Natural killer cell (primary cell): ENCODE measurements at regions not wholly inside any gene's neighbourhood (a gene's known extent, or its start where the extent isn't known, plus 50 kb on each side); places are given as distances from the start of the nearest gene placed in this dataset.

Experiments
- ATAC-seq, 3 donors: fragments of 150-1000 bp in 2 of 3; fragments of 200-7000 bp in 1 of 3; cut with Tn5 transposase; 1 replicate in 1 of 3; 2 replicates in 2 of 3; pipeline ENCODE4 v1.10.0; 2021; ENCODE audit warnings: mild to moderate bottlenecking in 2 of 3, moderate library complexity in 2 of 3
- DNase-seq, 2 donors: peaks; one replicate each; pipeline versions ENCODE4 v3.0.0 to v3.0.0-alpha.2; 2013 to 2021; ENCODE audit warnings: mixed read lengths in 1 of 2
- H3K27ac ChIP-seq: one replicate; pipeline ENCODE4 v1.5.1; 2013; ENCODE audit warnings: mild to moderate bottlenecking, low read length
- H3K27me3 ChIP-seq: one replicate; pipeline ENCODE4 v1.6.1; 2013; ENCODE audit warnings: low read length; ENCODE audit not compliant: control insufficient read depth, insufficient read depth
- H3K36me3 ChIP-seq: one replicate; pipeline ENCODE4 v1.6.1; 2013; ENCODE audit warnings: low read length; ENCODE audit not compliant: control insufficient read depth, insufficient read depth
- H3K4me1 ChIP-seq: one replicate; pipeline ENCODE4 v1.6.1; 2013; ENCODE audit warnings: low read length; ENCODE audit not compliant: control insufficient read depth, insufficient read depth
- H3K4me3 ChIP-seq: one replicate; pipeline ENCODE4 v1.5.1; 2013; ENCODE audit warnings: low read length
- H3K9me3 ChIP-seq: one replicate; pipeline ENCODE4 v1.6.1; 2013; ENCODE audit warnings: low read length; ENCODE audit not compliant: control insufficient read depth, insufficient read depth
- H3K27ac Mint-ChIP-seq, 2 donors: one replicate each; pipeline ENCODE4 v1.8.0; 2022; ENCODE audit warnings: mild to moderate bottlenecking in 2 of 2, mixed read lengths in 2 of 2, moderate library complexity in 1 of 2
- H3K27me3 Mint-ChIP-seq, 2 donors: one replicate each; pipeline ENCODE4 v1.8.0; 2022; ENCODE audit warnings: low read depth in 2 of 2, mixed read lengths in 2 of 2
- H3K36me3 Mint-ChIP-seq: one replicate; pipeline ENCODE4 v1.8.0; 2022; ENCODE audit warnings: mixed read lengths
- H3K4me1 Mint-ChIP-seq, 2 donors: one replicate each; pipeline ENCODE4 v1.8.0; 2022; ENCODE audit warnings: mixed read lengths in 2 of 2
- H3K4me3 Mint-ChIP-seq: one replicate; pipeline ENCODE4 v1.8.0; 2022; ENCODE audit warnings: mild to moderate bottlenecking, moderate library complexity, mixed read lengths
- H3K9me3 Mint-ChIP-seq, 2 donors: one replicate each; pipeline ENCODE4 v1.8.0; 2022; ENCODE audit warnings: mixed read lengths in 2 of 2
- CTCF ChIP-seq: fragments of 200-600 bp; IDR thresholded peaks from one replicate; pipeline ENCODE4 v1.8.0; 2022; ENCODE audit warnings: antibody characterized with exemption
- WGBS: methylation state at CpG from one replicate; pipeline ENCODE4 v1.1.7; 2013; ENCODE audit warnings: missing lambda C conversion rate; ENCODE audit not compliant: insufficient coverage; 5-methylcytosine and 5-hydroxymethylcytosine counted together
- intact Hi-C: fragments of 100-400 bp; cut with micrococcal nuclease; formaldehyde crosslinking; loops from one replicate; pipeline ENCODE4 v1.14.2; 2022

GRCh38 chr4:138051157-138051556, 191.0 kb downstream of the SLC7A11 start:
- Histone ChIP-seq H3K4me3 (no peak overlapping the region), H3K27ac (no peak overlapping the region), H3K4me1 (no peaks in the 10 kb centered on the region), H3K9me3 (no peaks in the 10 kb centered on the region), H3K27me3 (no peaks in the 10 kb centered on the region), H3K36me3 (no peaks in the 10 kb centered on the region)
- DNase-seq (no peak), ATAC-seq (no peak)
- H3K9me3 Mint-ChIP-seq = no peaks in the 10 kb centered on the region
- TF ChIP-seq CTCF = no peak
- H3K4me3 Mint-ChIP-seq = no peak overlapping the region
- H3K36me3 Mint-ChIP-seq = no peaks in the 10 kb centered on the region
- 50% methylated on average over 2 of the region's 3 CpGs for WGBS
- no peak overlapping the region for H3K27ac Mint-ChIP-seq
- intact Hi-C loops = no loop called here
- no peaks in the 10 kb centered on the region for H3K27me3 Mint-ChIP-seq
- H3K4me1 Mint-ChIP-seq = no peaks in the 10 kb centered on the region

DNA sequence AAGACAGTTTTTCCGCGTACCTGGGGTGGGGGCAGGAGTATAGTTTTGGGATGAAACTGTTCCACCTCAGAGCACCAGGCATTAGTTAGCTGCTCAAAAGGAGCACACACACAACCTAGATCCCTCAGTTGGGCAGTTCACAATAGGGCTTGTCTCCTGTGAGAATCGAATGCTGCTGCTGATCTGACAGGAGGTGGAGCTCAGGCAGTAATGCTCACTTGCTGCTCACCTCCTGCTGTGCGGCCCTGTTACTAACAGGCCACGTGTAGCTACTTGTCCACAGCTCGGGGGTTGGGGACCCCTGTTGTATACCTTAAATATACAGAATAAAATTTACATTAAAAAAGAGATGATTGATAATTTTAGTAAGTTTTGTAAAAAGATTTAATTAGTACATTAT, 191.5 kb downstream of the SLC7A11 start:
- no peak for TF ChIP-seq CTCF
- H3K36me3 ChIP-seq = no peaks in the 10 kb centered on the region
- no peaks in the 10 kb centered on the region for H3K4me1 Mint-ChIP-seq

GRCh38 chr4:138049355-138049754, 192.8 kb downstream of the SLC7A11 start:
- Mint-ChIP-seq H3K27me3 (no peaks in the 10 kb centered on the region), H3K9me3 (peaks cover 0 to 3% of the 10 kb centered on the region in 2 donors), H3K4me3 (no peak overlapping the region), H3K4me1 (no peaks in the 10 kb centered on the region), H3K36me3 (no peaks in the 10 kb centered on the region), H3K27ac (no peak overlapping the region)
- ATAC-seq (no peak), DNase-seq (no peak)
- H3K9me3 ChIP-seq = no peaks in the 10 kb centered on the region
- H3K36me3 ChIP-seq = no peaks in the 10 kb centered on the region
- H3K4me1 ChIP-seq = no peaks in the 10 kb centered on the region
- H3K27ac ChIP-seq = no peak overlapping the region
- intact Hi-C loops = no loop called here
- TF ChIP-seq CTCF = no peak
- 94% methylated on average over 4 of the region's 5 CpGs for WGBS
- H3K4me3 ChIP-seq = no peak overlapping the region
- H3K27me3 ChIP-seq = no peaks in the 10 kb centered on the region

More for the DNA sequence above, 191.5 kb downstream of the SLC7A11 start:
- Histone ChIP-seq H3K27ac (no peak overlapping the region), H3K27me3 (no peaks in the 10 kb centered on the region), H3K9me3 (no peaks in the 10 kb centered on the region), H3K4me3 (no peak overlapping the region), H3K4me1 (no peaks in the 10 kb centered on the region)
- ATAC-seq = no peak
- Mint-ChIP-seq H3K36me3 (no peaks in the 10 kb centered on the region), H3K27me3 (no peaks in the 10 kb centered on the region), H3K4me3 (no peak overlapping the region), H3K27ac (no peak overlapping the region), H3K9me3 (no peaks in the 10 kb centered on the region)
- no peak for DNase-seq
- WGBS = 84% methylated on average over 5 of the region's 6 CpGs
- intact Hi-C loops = no loop called here

DNA sequence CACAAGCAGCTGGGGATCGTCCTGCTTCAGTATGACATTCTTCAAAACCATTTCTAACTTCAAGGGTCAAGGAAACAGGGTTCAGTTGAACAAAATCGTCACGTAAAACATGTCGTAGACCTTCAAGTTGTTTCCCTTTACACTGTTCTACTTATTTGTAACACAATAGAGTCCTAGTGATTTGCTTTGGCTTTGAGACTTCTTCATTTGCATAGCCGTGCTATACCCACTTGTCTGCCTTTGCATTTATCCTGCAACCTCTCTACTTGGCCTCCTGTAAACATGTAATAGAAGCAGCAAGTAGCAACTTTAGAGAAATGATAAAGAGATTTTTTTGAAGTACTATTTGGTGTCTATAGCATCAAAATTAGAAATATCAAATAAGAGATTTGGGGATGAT, 194.9 kb downstream of the SLC7A11 start:
- Mint-ChIP-seq H3K9me3 (peaks cover 0 to 3% of the 10 kb centered on the region in 2 donors), H3K27ac (no peak overlapping the region), H3K36me3 (no peaks in the 10 kb centered on the region), H3K4me1 (no peaks in the 10 kb centered on the region), H3K27me3 (no peaks in the 10 kb centered on the region), H3K4me3 (no peak overlapping the region)
- intact Hi-C loops = no loop called here
- H3K36me3 ChIP-seq = no peaks in the 10 kb centered on the region
- H3K4me3 ChIP-seq = no peak overlapping the region
- no peaks in the 10 kb centered on the region for H3K4me1 ChIP-seq
- WGBS = 61% methylated on average over 5 of the region's 5 CpGs
- DNase-seq (no peak), ATAC-seq (no peak)
- H3K27ac ChIP-seq = no peak overlapping the region
- no peak for TF ChIP-seq CTCF
- no peaks in the 10 kb centered on the region for H3K27me3 ChIP-seq
- no peaks in the 10 kb centered on the region for H3K9me3 ChIP-seq
